ENCODE measurements at regions not wholly inside any gene's neighbourhood (a gene's known extent, or its start where the extent isn't known, plus 50 kb on each side); places are given as distances from the start of the nearest gene placed in this dataset.

DNA sequence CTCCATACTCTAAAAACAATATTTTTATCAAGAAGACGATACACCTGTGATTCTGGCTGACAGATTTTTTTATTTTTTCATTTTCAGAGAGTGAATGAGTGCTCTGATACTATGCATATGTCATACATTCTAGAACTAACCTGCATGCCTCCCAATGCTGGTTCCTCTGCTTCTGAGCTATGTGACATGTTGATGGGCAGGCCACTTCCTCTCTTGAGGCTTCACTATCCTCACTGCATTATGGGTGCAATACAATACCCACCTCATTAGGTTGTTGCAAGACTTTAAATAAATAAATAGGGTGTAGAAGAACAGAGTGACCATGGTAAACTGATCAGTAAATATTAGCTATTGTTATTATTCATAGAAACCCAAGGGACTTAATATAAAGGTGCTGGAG lies 408.3 kb downstream of the HNRNPD start:
- Histone ChIP-seq H3K36me3 (ENCODE audit: control insufficient read depth in 1 of 2, insufficient read depth in 2 of 2, low read depth in 1 of 2, low read length in 2 of 2) (no peaks in the 10 kb centered on the region), H3K9me3 (ENCODE audit: control insufficient read depth, low read length) (no peaks in the 10 kb centered on the region), H2AK5ac (ENCODE audit: low read length, severe bottlenecking) (no peak overlapping the region), H2BK12ac (ENCODE audit: low read length in 2 of 2) (no peak overlapping the region), H3K4ac (ENCODE audit: low read depth in 1 of 2, low read length in 2 of 2) (no peak overlapping the region), H3K14ac (ENCODE audit: low read length in 2 of 2) (no peak overlapping the region), H3K9ac (ENCODE audit: low read length) (no peak overlapping the region), H3K4me1 (ENCODE audit: control insufficient read depth, insufficient read depth, low read depth, low read length) (no peaks in the 10 kb centered on the region), H3K18ac (ENCODE audit: low read depth in 1 of 2, low read length in 2 of 2) (no peak overlapping the region), H3K79me1 (replicated peaks; ENCODE audit: low read length, poor library complexity, severe bottlenecking) (no peaks in the 10 kb centered on the region), H2BK120ac (ENCODE audit: low read depth, low read length) (no peak overlapping the region), H4K91ac (ENCODE audit: low read length) (no peak overlapping the region), H3K4me3 (ENCODE audit: insufficient read depth in 1 of 2, low read depth in 1 of 2, low read length in 2 of 2) (no peak overlapping the region), H2BK15ac (ENCODE audit: low read depth, poor library complexity, severe bottlenecking) (no peak overlapping the region), H3K4me2 (ENCODE audit: low read length, poor library complexity, severe bottlenecking) (no peak overlapping the region), H2AFZ (ENCODE audit: low read depth, low read length) (no peak overlapping the region), H4K8ac (ENCODE audit: low read length) (no peak overlapping the region), H3K23ac (ENCODE audit: low read length in 2 of 2) (no peak overlapping the region), H2BK5ac (ENCODE audit: low read depth, low read length, poor library complexity, severe bottlenecking) (no peak overlapping the region), H3K27me3 (ENCODE audit: control insufficient read depth in 1 of 2, insufficient read depth in 1 of 2, low read length in 2 of 2) (no peaks in the 10 kb centered on the region), H3K27ac (ENCODE audit: low read length, poor library complexity, severe bottlenecking) (no peak overlapping the region)
- no peak for DNase-seq
- WGBS = no CpG with 5 or more reads among the region's 1 CpG

DNA sequence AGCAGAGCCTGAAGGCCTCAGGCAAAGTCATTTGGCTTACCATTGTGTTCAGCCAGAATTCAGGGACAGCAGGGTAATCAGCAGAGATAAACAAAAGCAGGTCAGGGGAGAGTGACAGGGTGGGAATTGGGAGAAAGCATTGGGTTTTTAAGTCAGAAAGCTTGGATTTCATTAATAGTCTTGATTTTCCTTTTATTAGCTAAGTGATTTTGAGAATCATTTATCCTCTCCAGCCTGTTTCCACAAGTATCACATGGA lies 410.1 kb downstream of the HNRNPD start:
- no peaks in the 10 kb centered on the region for H3K4me1 ChIP-seq (ENCODE audit: control insufficient read depth, insufficient read depth, low read depth, low read length)
- H2AFZ ChIP-seq (ENCODE audit: low read depth, low read length) = no peak overlapping the region
- H3K27me3 ChIP-seq (ENCODE audit: control insufficient read depth in 1 of 2, insufficient read depth in 1 of 2, low read length in 2 of 2) = no peaks in the 10 kb centered on the region
- H3K14ac ChIP-seq (ENCODE audit: low read length in 2 of 2) = no peak overlapping the region
- H4K91ac ChIP-seq (ENCODE audit: low read length) = no peak overlapping the region
- H3K9me3 ChIP-seq (ENCODE audit: control insufficient read depth, low read length) = no peaks in the 10 kb centered on the region
- no peak overlapping the region for H4K8ac ChIP-seq (ENCODE audit: low read length)
- H3K4ac ChIP-seq (ENCODE audit: low read depth in 1 of 2, low read length in 2 of 2) = no peak overlapping the region
- no peak overlapping the region for H3K23ac ChIP-seq (ENCODE audit: low read length in 2 of 2)
- no peak overlapping the region for H3K4me3 ChIP-seq (ENCODE audit: insufficient read depth in 1 of 2, low read depth in 1 of 2, low read length in 2 of 2)
- no peak for DNase-seq
- no peak overlapping the region for H2BK120ac ChIP-seq (ENCODE audit: low read depth, low read length)
- no peak overlapping the region for H2BK15ac ChIP-seq (ENCODE audit: low read depth, poor library complexity, severe bottlenecking)
- no peak overlapping the region for H2AK5ac ChIP-seq (ENCODE audit: low read length, severe bottlenecking)
- no peak overlapping the region for H3K9ac ChIP-seq (ENCODE audit: low read length)
- no peak overlapping the region for H3K4me2 ChIP-seq (ENCODE audit: low read length, poor library complexity, severe bottlenecking)
- H2BK5ac ChIP-seq (ENCODE audit: low read depth, low read length, poor library complexity, severe bottlenecking) = no peak overlapping the region
- no peaks in the 10 kb centered on the region for H3K36me3 ChIP-seq (ENCODE audit: control insufficient read depth in 1 of 2, insufficient read depth in 2 of 2, low read depth in 1 of 2, low read length in 2 of 2)
- no peak overlapping the region for H3K18ac ChIP-seq (ENCODE audit: low read depth in 1 of 2, low read length in 2 of 2)
- no peak overlapping the region for H3K27ac ChIP-seq (ENCODE audit: low read length, poor library complexity, severe bottlenecking)
- H3K79me1 ChIP-seq (replicated peaks; ENCODE audit: low read length, poor library complexity, severe bottlenecking) = no peaks in the 10 kb centered on the region
- H2BK12ac ChIP-seq (ENCODE audit: low read length in 2 of 2) = no peak overlapping the region

DNA sequence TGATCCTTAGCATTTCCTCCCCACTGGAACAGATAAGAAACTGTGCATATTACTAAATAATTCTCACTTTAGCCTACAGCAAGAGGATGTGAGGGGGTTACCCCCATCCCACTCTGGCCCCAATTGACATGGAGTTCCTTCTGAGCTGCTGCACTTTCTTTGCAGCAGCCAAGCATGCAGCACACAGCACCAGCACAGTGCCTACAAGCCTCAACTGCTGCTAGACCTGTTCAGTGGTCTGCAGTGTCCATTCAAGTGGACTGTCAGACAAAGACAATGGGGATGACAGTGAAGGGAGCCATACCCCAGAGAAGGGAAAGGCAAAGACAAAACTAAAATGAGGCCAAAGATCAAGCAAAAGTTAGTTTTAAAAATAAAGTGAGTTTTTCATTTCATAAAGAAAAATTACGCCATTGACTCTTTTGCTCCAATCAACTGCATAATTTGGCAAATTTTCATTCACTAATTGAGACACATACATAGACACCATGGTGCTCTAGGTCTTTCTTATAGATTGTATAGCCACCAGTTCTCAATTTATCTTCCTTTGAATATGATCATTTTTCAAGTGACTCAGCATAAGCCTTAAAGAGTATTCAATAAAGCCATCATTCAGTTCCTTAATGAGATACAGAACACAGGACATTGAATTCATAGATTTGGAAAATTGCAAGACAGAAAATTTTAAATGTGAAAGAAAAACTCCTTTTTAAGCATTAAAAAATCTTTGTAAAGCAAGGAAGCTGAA lies 410.6 kb downstream of the HNRNPD start:
- Histone ChIP-seq H2AK5ac (ENCODE audit: low read length, severe bottlenecking) (no peak overlapping the region), H3K4ac (ENCODE audit: low read depth in 1 of 2, low read length in 2 of 2) (no peak overlapping the region), H3K4me3 (ENCODE audit: insufficient read depth in 1 of 2, low read depth in 1 of 2, low read length in 2 of 2) (no peak overlapping the region), H3K23ac (ENCODE audit: low read length in 2 of 2) (no peak overlapping the region), H3K27ac (ENCODE audit: low read length, poor library complexity, severe bottlenecking) (no peak overlapping the region), H2BK12ac (ENCODE audit: low read length in 2 of 2) (no peak overlapping the region), H3K4me2 (ENCODE audit: low read length, poor library complexity, severe bottlenecking) (no peak overlapping the region), H4K8ac (ENCODE audit: low read length) (no peak overlapping the region), H3K9me3 (ENCODE audit: control insufficient read depth, low read length) (no peaks in the 10 kb centered on the region), H3K9ac (ENCODE audit: low read length) (no peak overlapping the region), H3K18ac (ENCODE audit: low read depth in 1 of 2, low read length in 2 of 2) (no peak overlapping the region), H3K4me1 (ENCODE audit: control insufficient read depth, insufficient read depth, low read depth, low read length) (no peaks in the 10 kb centered on the region), H2BK120ac (ENCODE audit: low read depth, low read length) (no peak overlapping the region), H2AFZ (ENCODE audit: low read depth, low read length) (no peak overlapping the region), H3K79me1 (replicated peaks; ENCODE audit: low read length, poor library complexity, severe bottlenecking) (no peaks in the 10 kb centered on the region), H2BK5ac (ENCODE audit: low read depth, low read length, poor library complexity, severe bottlenecking) (no peak overlapping the region), H3K27me3 (ENCODE audit: control insufficient read depth in 1 of 2, insufficient read depth in 1 of 2, low read length in 2 of 2) (no peaks in the 10 kb centered on the region), H2BK15ac (ENCODE audit: low read depth, poor library complexity, severe bottlenecking) (no peak overlapping the region), H4K91ac (ENCODE audit: low read length) (no peak overlapping the region), H3K14ac (ENCODE audit: low read length in 2 of 2) (no peak overlapping the region), H3K36me3 (ENCODE audit: control insufficient read depth in 1 of 2, insufficient read depth in 2 of 2, low read depth in 1 of 2, low read length in 2 of 2) (no peaks in the 10 kb centered on the region)
- 92% methylated on average over 1 of the region's 1 CpG for WGBS
- no peak for DNase-seq

DNA sequence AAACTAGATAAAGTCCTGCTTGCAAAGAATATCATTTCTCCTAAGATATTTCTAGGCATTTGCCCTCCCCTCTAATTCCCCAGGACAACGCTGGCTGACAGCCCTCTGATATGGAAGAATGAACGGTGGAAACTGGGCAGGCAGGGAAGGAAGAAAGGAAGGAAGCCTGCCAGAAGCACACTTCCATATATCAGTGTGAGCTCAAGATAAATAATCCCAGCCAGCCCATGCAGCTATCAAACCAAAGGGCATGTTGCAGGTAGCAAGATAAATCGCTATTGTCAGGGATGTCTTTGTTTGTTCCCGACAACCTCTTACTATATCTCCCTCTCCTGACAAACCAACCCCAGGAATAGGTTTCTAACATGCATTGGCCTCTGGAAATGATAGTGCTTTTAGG lies 412.8 kb downstream of the HNRNPD start:
- no peak overlapping the region for H2BK120ac ChIP-seq (ENCODE audit: low read depth, low read length)
- H2AK5ac ChIP-seq (ENCODE audit: low read length, severe bottlenecking) = no peak overlapping the region
- no peak overlapping the region for H2AFZ ChIP-seq (ENCODE audit: low read depth, low read length)
- WGBS = 86% methylated on average over 2 of the region's 4 CpGs
- H3K23ac ChIP-seq (ENCODE audit: low read length in 2 of 2) = no peak overlapping the region
- H3K9me3 ChIP-seq (ENCODE audit: control insufficient read depth, low read length) = no peaks in the 10 kb centered on the region
- H2BK12ac ChIP-seq (ENCODE audit: low read length in 2 of 2) = no peak overlapping the region
- H4K91ac ChIP-seq (ENCODE audit: low read length) = no peak overlapping the region
- DNase-seq = no peak
- no peaks in the 10 kb centered on the region for H3K79me1 ChIP-seq (replicated peaks; ENCODE audit: low read length, poor library complexity, severe bottlenecking)
- H3K27me3 ChIP-seq (ENCODE audit: control insufficient read depth in 1 of 2, insufficient read depth in 1 of 2, low read length in 2 of 2) = no peaks in the 10 kb centered on the region
- H2BK15ac ChIP-seq (ENCODE audit: low read depth, poor library complexity, severe bottlenecking) = no peak overlapping the region
- no peak overlapping the region for H3K14ac ChIP-seq (ENCODE audit: low read length in 2 of 2)
- H3K4ac ChIP-seq (ENCODE audit: low read depth in 1 of 2, low read length in 2 of 2) = no peak overlapping the region
- no peaks in the 10 kb centered on the region for H3K36me3 ChIP-seq (ENCODE audit: control insufficient read depth in 1 of 2, insufficient read depth in 2 of 2, low read depth in 1 of 2, low read length in 2 of 2)
- no peak overlapping the region for H3K4me3 ChIP-seq (ENCODE audit: insufficient read depth in 1 of 2, low read depth in 1 of 2, low read length in 2 of 2)
- H3K27ac ChIP-seq (ENCODE audit: low read length, poor library complexity, severe bottlenecking) = no peak overlapping the region
- no peak overlapping the region for H3K4me2 ChIP-seq (ENCODE audit: low read length, poor library complexity, severe bottlenecking)
- no peak overlapping the region for H4K8ac ChIP-seq (ENCODE audit: low read length)
- no peak overlapping the region for H3K18ac ChIP-seq (ENCODE audit: low read depth in 1 of 2, low read length in 2 of 2)
- H3K4me1 ChIP-seq (ENCODE audit: control insufficient read depth, insufficient read depth, low read depth, low read length) = no peaks in the 10 kb centered on the region
- no peak overlapping the region for H2BK5ac ChIP-seq (ENCODE audit: low read depth, low read length, poor library complexity, severe bottlenecking)
- no peak overlapping the region for H3K9ac ChIP-seq (ENCODE audit: low read length)

Measured in mesenchymal stem cell (in vitro differentiated cells and primary cell).